Keratinocyte (primary cell): ENCODE measurements at regions not wholly inside any gene's neighbourhood (a gene's known extent, or its start where the extent isn't known, plus 50 kb on each side); places are given as distances from the start of the nearest gene placed in this dataset.

Experiments used
- DNase-seq: peaks from one replicate; pipeline ENCODE4 v3.0.0-alpha.2; 2011; ENCODE audit warnings: low read depth, missing footprints, low spot score
- FAIRE-seq: peaks from 2 replicates; lab custom pipeline; 2011; peaks lifted over from hg19 to GRCh38; lab: Jason Lieb, UNC
- H2AFZ ChIP-seq: 2 replicates; pipeline ENCODE4 v1.6.0; 2012; ENCODE audit warnings: low read length, control low read depth, inconsistent platforms; ENCODE audit not compliant: control insufficient read depth
- H3K27ac ChIP-seq: 2 replicates; pipeline ENCODE4 v1.5.1; 2011; ENCODE audit warnings: low read length; ENCODE audit not compliant: control insufficient read depth, insufficient read depth
- H3K27me3 ChIP-seq: 3 replicates; pipeline ENCODE4 v1.6.0; 2011; ENCODE audit warnings: low read length; ENCODE audit not compliant: control insufficient read depth, insufficient read depth; ENCODE audit errors: extremely low read depth
- H3K36me3 ChIP-seq, 2 experiments: 2 replicates in 1 of 2; 3 replicates in 1 of 2; pipeline ENCODE4 v1.5.1; 2011; ENCODE audit warnings: low read length in 2 of 2, mild to moderate bottlenecking in 1 of 2; ENCODE audit not compliant: control insufficient read depth in 2 of 2, insufficient read depth in 2 of 2; ENCODE audit errors: extremely low read depth in 1 of 2
- H3K4me1 ChIP-seq: 3 replicates; pipeline ENCODE4 v1.5.1; 2011; ENCODE audit warnings: low read length; ENCODE audit not compliant: control insufficient read depth, insufficient read depth; ENCODE audit errors: extremely low read depth
- H3K4me2 ChIP-seq: 3 replicates; pipeline ENCODE4 v1.6.0; 2011; ENCODE audit warnings: low read depth, low read length; ENCODE audit not compliant: control insufficient read depth, insufficient read depth; ENCODE audit errors: extremely low read depth
- H3K4me3 ChIP-seq, 3 experiments: fragments of 200-600 bp in 1 of 3; sonication (generic) in 1 of 3; 2 replicates in 2 of 3; 3 replicates in 1 of 3; pipeline ENCODE4 v1.5.1; 2011 to 2016; ENCODE audit warnings: low read length in 3 of 3, mild to moderate bottlenecking in 3 of 3, control low read depth in 2 of 3, inconsistent platforms in 1 of 3, low read depth in 1 of 3, mixed read lengths in 1 of 3, mixed run types in 1 of 3, moderate library complexity in 1 of 3; ENCODE audit not compliant: control insufficient read depth in 2 of 3, insufficient read depth in 2 of 3; ENCODE audit errors: extremely low read depth in 1 of 3
- H3K79me2 ChIP-seq: 2 replicates; pipeline ENCODE4 v1.6.0; 2012; ENCODE audit warnings: low read length; ENCODE audit not compliant: control insufficient read depth, insufficient read depth
- H3K9ac ChIP-seq: 3 replicates; pipeline ENCODE4 v1.6.0; 2011; ENCODE audit warnings: low read length; ENCODE audit not compliant: control insufficient read depth, insufficient read depth; ENCODE audit errors: extremely low read depth
- H3K9me1 ChIP-seq: 3 replicates; pipeline ENCODE4 v1.6.0; 2011; ENCODE audit warnings: low read length; ENCODE audit not compliant: control insufficient read depth, insufficient read depth; ENCODE audit errors: extremely low read depth
- H3K9me3 ChIP-seq: 2 replicates; pipeline ENCODE4 v1.5.1; 2012; ENCODE audit warnings: low read depth, low read length; ENCODE audit not compliant: control insufficient read depth
- H4K20me1 ChIP-seq: 3 replicates; pipeline ENCODE4 v1.6.0; 2011; ENCODE audit warnings: low read length; ENCODE audit not compliant: control insufficient read depth, insufficient read depth; ENCODE audit errors: extremely low read depth
- CTCF ChIP-seq, 3 experiments: IDR thresholded peaks in 1 of 3; conservative IDR thresholded peaks in 1 of 3; optimal IDR thresholded peaks in 1 of 3; 2 replicates in 2 of 3; 3 replicates in 1 of 3; pipeline versions ENCODE3 to v1.5.1; 2011; ENCODE audit warnings: low read length in 3 of 3, mild to moderate bottlenecking in 3 of 3, moderate library complexity in 2 of 3, control low read depth in 1 of 3, inconsistent platforms in 1 of 3; ENCODE audit not compliant: insufficient read depth in 2 of 3; ENCODE audit errors: extremely low read depth in 1 of 3
- EZH2 ChIP-seq: IDR thresholded peaks from one replicate; pipeline ENCODE4 v1.6.1; 2012; ENCODE audit warnings: inconsistent platforms, mild to moderate bottlenecking, low read length, moderate library complexity
- dilution Hi-C: fragments of 300-500 bp; cut with MboI; formaldehyde crosslinking; loops from one replicate; pipeline ENCODE4 v1.7.0; 2020; ENCODE audit warnings: low sequenced_read_pairs; ENCODE audit not compliant: extremely low pct_ligation_motif_present

GRCh38 chr12:90026516-90026915 is 317.9 kb upstream of the ATP2B1 start:
- DNase-seq (no peak), FAIRE-seq (no peak)
- H3K79me2 ChIP-seq = no peaks in the 10 kb centered on the region
- no peaks in the 10 kb centered on the region for H3K9me3 ChIP-seq
- H4K20me1 ChIP-seq = no peaks in the 10 kb centered on the region
- H3K9ac ChIP-seq = no peak overlapping the region
- no peak overlapping the region for H2AFZ ChIP-seq
- H3K4me1 ChIP-seq = peaks cover 20% of the 10 kb centered on the region
- no peak overlapping the region for H3K27ac ChIP-seq
- H3K36me3 ChIP-seq = no peaks in the 10 kb centered on the region
- no peaks in the 10 kb centered on the region for H3K27me3 ChIP-seq
- dilution Hi-C loops = no loop called here
- no peaks in the 10 kb centered on the region for H3K9me1 ChIP-seq
- H3K4me3 ChIP-seq = no peak overlapping the region
- H3K4me2 ChIP-seq = no peak overlapping the region
- TF ChIP-seq EZH2 = no peak

GRCh38 chr12:90024262-90024661 is 315.6 kb upstream of the ATP2B1 start:
- Histone ChIP-seq H3K36me3 (no peaks in the 10 kb centered on the region), H3K4me1 (peaks cover 19% of the 10 kb centered on the region), H2AFZ (no peak overlapping the region), H3K9ac (no peak overlapping the region), H4K20me1 (no peaks in the 10 kb centered on the region), H3K9me3 (no peaks in the 10 kb centered on the region), H3K4me2 (no peak overlapping the region), H3K9me1 (no peaks in the 10 kb centered on the region), H3K79me2 (no peaks in the 10 kb centered on the region), H3K27ac (no peak overlapping the region), H3K27me3 (no peaks in the 10 kb centered on the region), H3K4me3 (no peak overlapping the region)
- dilution Hi-C loops = no loop called here
- DNase-seq (no peak), FAIRE-seq (peak; percentile 20)
- TF ChIP-seq CTCF (optimal IDR thresholded peaks at IDR 0.05 in 1 of 3, IDR thresholded peaks at IDR 0.05 in 1 of 3, conservative IDR thresholded peaks at IDR 0.05 in 1 of 3; ENCODE audit: extremely low read depth in 1 of 3, insufficient read depth in 2 of 3, low read length in 3 of 3) (no peak), EZH2 (no peak)

GRCh38 chr12:90023207-90023900 is 314.7 kb upstream of the ATP2B1 start:
- Histone ChIP-seq H3K4me1 (peaks cover 10% of the 10 kb centered on the region), H3K79me2 (no peaks in the 10 kb centered on the region), H3K9ac (no peak overlapping the region), H3K27ac (no peak overlapping the region), H3K27me3 (no peaks in the 10 kb centered on the region), H3K4me2 (no peak overlapping the region), H3K9me3 (no peaks in the 10 kb centered on the region), H3K36me3 (no peaks in the 10 kb centered on the region), H2AFZ (peak overlapping the region; percentile 28), H4K20me1 (no peaks in the 10 kb centered on the region), H3K9me1 (no peaks in the 10 kb centered on the region), H3K4me3 (no peak overlapping the region)
- FAIRE-seq (no peak), DNase-seq (no peak)
- TF ChIP-seq CTCF (optimal IDR thresholded peaks at IDR 0.05 in 1 of 3, IDR thresholded peaks at IDR 0.05 in 1 of 3, conservative IDR thresholded peaks at IDR 0.05 in 1 of 3; ENCODE audit: extremely low read depth in 1 of 3, insufficient read depth in 2 of 3, low read length in 3 of 3) (no peak), EZH2 (no peak)
- dilution Hi-C loops = no loop called here
